SK-N-SH (cell line): ENCODE measurements at regions not wholly inside any gene's neighbourhood (a gene's known extent, or its start where the extent isn't known, plus 50 kb on each side); places are given as distances from the start of the nearest gene placed in this dataset.
A peak's percentile ranks its signal among the peaks of the same experiment; 100 is the strongest.

Experiments used
- CTCF ChIA-PET: fragments of 300-600, 350-600 bp; formaldehyde crosslinking; extraction: SDS; loops from one replicate; lab custom pipeline; 2021; lab: Yijun Ruan, JAX
- POLR2A ChIA-PET: fragments of 350-600 bp; sonication (Branson Sonifier 250); formaldehyde crosslinking; extraction: SDS; loops from one replicate; lab custom pipeline; 2020; ENCODE audit warnings: antibody characterized with exemption, inconsistent platforms; lab: Yijun Ruan, JAX
- DNase-seq: peaks from one replicate; pipeline ENCODE4 v3.0.0; 2012
- H2AFZ ChIP-seq: fragments of 200-600 bp; sonication (generic); 2 replicates; pipeline ENCODE4 v1.8.1; 2016; ENCODE audit warnings: antibody characterized with exemption, mild to moderate bottlenecking, low read depth
- H3F3A ChIP-seq: fragments of 200-600 bp; sonication (generic); replicated peaks from 2 replicates; pipeline ENCODE3; 2016; ENCODE audit warnings: antibody characterized with exemption, mild to moderate bottlenecking; ENCODE audit not compliant: insufficient read depth
- H3K27ac ChIP-seq, 2 experiments: fragments of 200-500 bp in 1 of 2; fragments of 200-600 bp in 1 of 2; sonication (Bioruptor generic) in 1 of 2; sonication (generic), shearing (Covaris generic) in 1 of 2; 2 replicates each; pipeline versions ENCODE4 v1.5.1 to v1.6.1; 2014 to 2016; ENCODE audit warnings: low read depth in 2 of 2, inconsistent platforms in 1 of 2, low read length in 1 of 2, mild to moderate bottlenecking in 1 of 2, mixed read lengths in 1 of 2
- H3K27me3 ChIP-seq: fragments of 200-600 bp; sonication (generic), shearing (Covaris generic); 2 replicates; pipeline ENCODE4 v1.6.1; 2016; ENCODE audit warnings: mixed run types; ENCODE audit not compliant: insufficient read depth
- H3K36me3 ChIP-seq, 2 experiments: fragments of 200-500 bp in 1 of 2; fragments of 200-600 bp in 1 of 2; sonication (Bioruptor generic) in 1 of 2; sonication (generic) in 1 of 2; replicated peaks in 1 of 2; 2 replicates each; pipeline versions ENCODE3 to v1.5.1; 2014 to 2016; ENCODE audit warnings: low read length in 1 of 2, mild to moderate bottlenecking in 1 of 2; ENCODE audit not compliant: insufficient read depth in 2 of 2, control insufficient read depth in 1 of 2
- H3K4me1 ChIP-seq, 2 experiments: fragments of 200-500 bp in 1 of 2; fragments of 200-600 bp in 1 of 2; sonication (Bioruptor generic) in 1 of 2; sonication (generic), shearing (Covaris generic) in 1 of 2; 2 replicates each; pipeline versions ENCODE4 v1.5.1 to v1.6.1; 2014 to 2016; ENCODE audit warnings: low read depth in 1 of 2, low read length in 1 of 2, mixed run types in 1 of 2; ENCODE audit not compliant: insufficient read depth in 2 of 2, control insufficient read depth in 1 of 2
- H3K4me2 ChIP-seq: fragments of 200-600 bp; sonication (generic), shearing (Covaris generic); 2 replicates; pipeline ENCODE4 v1.6.1; 2017; ENCODE audit warnings: mixed run types
- H3K4me3 ChIP-seq, 2 experiments: fragments of 200-500 bp in 1 of 2; fragments of 200-600 bp in 1 of 2; sonication (Bioruptor generic) in 1 of 2; sonication (generic), shearing (Covaris generic) in 1 of 2; 2 replicates each; pipeline versions ENCODE4 v1.5.1 to v1.8.1; 2014 to 2016; ENCODE audit warnings: low read depth in 2 of 2, inconsistent platforms in 1 of 2, low read length in 1 of 2, mild to moderate bottlenecking in 1 of 2, mixed read lengths in 1 of 2, moderate library complexity in 1 of 2
- H3K79me2 ChIP-seq: fragments of 200-600 bp; sonication (generic); 2 replicates; pipeline ENCODE4 v1.8.1; 2017; ENCODE audit warnings: mild to moderate bottlenecking; ENCODE audit not compliant: insufficient read depth
- H3K9ac ChIP-seq: fragments of 200-600 bp; sonication (generic); 2 replicates; pipeline ENCODE4 v1.6.1; 2017; ENCODE audit warnings: mixed run types
- H3K9me2 ChIP-seq: fragments of 200-600 bp; sonication (generic); 2 replicates; pipeline ENCODE4 v1.6.1; 2017; ENCODE audit warnings: mixed run types
- H3K9me3 ChIP-seq: fragments of 200-600 bp; sonication (generic); 2 replicates; pipeline ENCODE4 v1.6.1; 2017; ENCODE audit warnings: mixed run types, mild to moderate bottlenecking, moderate library complexity
- H4K20me1 ChIP-seq: fragments of 200-600 bp; sonication (generic); 2 replicates; pipeline ENCODE4 v1.6.1; 2017; ENCODE audit warnings: mild to moderate bottlenecking, mixed run types; ENCODE audit not compliant: insufficient read depth
- EP300 ChIP-seq, 2 experiments: IDR thresholded peaks; 2 replicates each; pipeline versions ENCODE4 v1.4.0 to v1.6.1; 2012; ENCODE audit warnings: borderline replicate concordance in 1 of 2, low read depth in 1 of 2, low read length in 1 of 2
- FOSL2 ChIP-seq: IDR thresholded peaks from 2 replicates; pipeline ENCODE4 v1.4.0; 2012; ENCODE audit warnings: low read depth, mild to moderate bottlenecking, moderate library complexity, borderline replicate concordance
- FOXJ3 ChIP-seq: sonication (generic); formaldehyde crosslinking; IDR thresholded peaks from 2 replicates; pipeline ENCODE4 v1.5.1; 2020; ENCODE audit warnings: mild to moderate bottlenecking, missing genetic modification reagents
- GABPA ChIP-seq: IDR thresholded peaks from 2 replicates; pipeline ENCODE4 v1.4.0; 2012; ENCODE audit warnings: low read depth, mild to moderate bottlenecking
- GATA2 ChIP-seq: sonication (generic); formaldehyde crosslinking; IDR thresholded peaks from 2 replicates; pipeline ENCODE4 v1.5.0; 2020; ENCODE audit warnings: mild to moderate bottlenecking, missing genetic modification reagents
- MAX ChIP-seq: IDR thresholded peaks from 2 replicates; pipeline ENCODE4 v1.4.0; 2012; ENCODE audit warnings: low read depth
- NFIC ChIP-seq: IDR thresholded peaks from 2 replicates; pipeline ENCODE4 v1.4.0; 2012; ENCODE audit warnings: borderline replicate concordance
- NRF1 ChIP-seq: IDR thresholded peaks from 2 replicates; pipeline ENCODE4 v1.6.1; 2012; ENCODE audit warnings: low read depth, mild to moderate bottlenecking, low read length
- POLR2AphosphoS5 ChIP-seq: IDR thresholded peaks from 2 replicates; pipeline ENCODE4 v1.6.1; 2012; ENCODE audit warnings: low read depth, low read length
- RAD21 ChIP-seq: IDR thresholded peaks from 2 replicates; pipeline ENCODE4 v1.6.1; 2012; ENCODE audit warnings: mild to moderate bottlenecking, low read length
- RCOR1 ChIP-seq: fragments of 150-350 bp; IDR thresholded peaks from 2 replicates; pipeline ENCODE4 v1.6.1; 2017; ENCODE audit warnings: antibody characterized with exemption, low read length
- RXRA ChIP-seq: IDR thresholded peaks from 2 replicates; pipeline ENCODE4 v1.4.0; 2012; ENCODE audit warnings: low read depth, mild to moderate bottlenecking, borderline replicate concordance
- SIN3A ChIP-seq: IDR thresholded peaks from 2 replicates; pipeline ENCODE4 v1.6.1; 2012; ENCODE audit warnings: low read depth, mild to moderate bottlenecking, low read length, moderate library complexity, borderline replicate concordance
- SMC3 ChIP-seq: IDR thresholded peaks from 2 replicates; pipeline ENCODE4 v1.6.1; 2012; ENCODE audit warnings: low read depth, low read length, improper control_type of control experiment
- TAF1 ChIP-seq: IDR thresholded peaks from 2 replicates; pipeline ENCODE4 v1.6.1; 2012; ENCODE audit warnings: low read depth, mild to moderate bottlenecking, low read length, moderate library complexity, borderline replicate concordance
- TCF12 ChIP-seq: IDR thresholded peaks from 2 replicates; pipeline ENCODE4 v1.4.0; 2012
- TEAD4 ChIP-seq: IDR thresholded peaks from 2 replicates; pipeline ENCODE4 v1.4.0; 2012; ENCODE audit warnings: mild to moderate bottlenecking, borderline replicate concordance; ENCODE audit not compliant: insufficient read depth
- WGBS: methylation state at CpG from one replicate; pipeline ENCODE4 v1.1.6; 2017; ENCODE audit warnings: low lambda C conversion rate; 5-methylcytosine and 5-hydroxymethylcytosine counted together
- TF ChIP-seq, protein P1 (sequence below): fragments of 150-350 bp; IDR thresholded peaks from 2 replicates; pipeline ENCODE4 v1.6.1; 2016; ENCODE audit warnings: mild to moderate bottlenecking, low read depth, low read length
- TF ChIP-seq, protein P2 (sequence below): IDR thresholded peaks from 2 replicates; pipeline ENCODE4; 2012

DNA sequence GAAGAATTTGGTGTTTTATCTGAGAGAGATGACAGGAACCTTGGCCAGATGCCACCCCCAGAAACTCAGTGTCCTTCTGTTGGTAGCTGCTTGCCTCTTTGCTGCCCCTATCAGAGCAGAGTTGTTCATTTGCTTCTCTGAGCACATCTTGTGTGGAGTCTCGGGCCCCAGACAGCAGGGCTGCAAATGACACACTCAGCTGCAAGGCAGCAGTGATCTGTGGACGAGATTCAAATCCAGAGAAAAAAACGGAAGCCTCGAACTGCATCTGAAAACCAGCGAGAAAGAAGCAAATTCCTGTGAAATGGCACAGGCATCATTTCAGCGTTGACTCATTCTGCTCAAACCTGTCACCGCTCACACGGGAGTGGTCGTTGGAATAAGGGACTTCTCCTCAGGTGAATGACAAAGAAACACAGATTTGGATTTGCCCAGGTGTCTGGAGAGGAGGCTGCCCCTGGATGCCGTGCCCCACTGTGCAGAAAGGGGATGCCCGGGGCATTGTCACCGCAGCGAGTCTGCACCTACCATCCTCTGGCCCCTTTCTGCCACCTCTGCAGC lies 144.7 kb downstream of the PFKFB3 start:
- Histone ChIP-seq H3K9me3 (no peaks in the 10 kb centered on the region), H3K4me1 (peaks cover 0 to 10% of the 10 kb centered on the region in 2 experiments; a peak in 2 of 4 replicates)
- no peak for TF ChIP-seq SIN3A
- no peak for TF ChIP-seq RXRA
- TF ChIP-seq GATA2 (CRISPR knock-in tag) = no peak
- no peak for TF ChIP-seq RAD21
- TF ChIP-seq EP300 (IDR thresholded peaks at IDR 0.05; ENCODE audit: borderline replicate concordance in 1 of 2, low read depth in 1 of 2, low read length in 1 of 2) = no peak
- TF ChIP-seq TCF12 = no peak
- TF ChIP-seq SMC3 = no peak
- TF ChIP-seq, protein P1, sequence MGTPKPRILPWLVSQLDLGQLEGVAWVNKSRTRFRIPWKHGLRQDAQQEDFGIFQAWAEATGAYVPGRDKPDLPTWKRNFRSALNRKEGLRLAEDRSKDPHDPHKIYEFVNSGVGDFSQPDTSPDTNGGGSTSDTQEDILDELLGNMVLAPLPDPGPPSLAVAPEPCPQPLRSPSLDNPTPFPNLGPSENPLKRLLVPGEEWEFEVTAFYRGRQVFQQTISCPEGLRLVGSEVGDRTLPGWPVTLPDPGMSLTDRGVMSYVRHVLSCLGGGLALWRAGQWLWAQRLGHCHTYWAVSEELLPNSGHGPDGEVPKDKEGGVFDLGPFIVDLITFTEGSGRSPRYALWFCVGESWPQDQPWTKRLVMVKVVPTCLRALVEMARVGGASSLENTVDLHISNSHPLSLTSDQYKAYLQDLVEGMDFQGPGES = no peak
- TF ChIP-seq FOSL2 = no peak
- TF ChIP-seq, protein P2, sequence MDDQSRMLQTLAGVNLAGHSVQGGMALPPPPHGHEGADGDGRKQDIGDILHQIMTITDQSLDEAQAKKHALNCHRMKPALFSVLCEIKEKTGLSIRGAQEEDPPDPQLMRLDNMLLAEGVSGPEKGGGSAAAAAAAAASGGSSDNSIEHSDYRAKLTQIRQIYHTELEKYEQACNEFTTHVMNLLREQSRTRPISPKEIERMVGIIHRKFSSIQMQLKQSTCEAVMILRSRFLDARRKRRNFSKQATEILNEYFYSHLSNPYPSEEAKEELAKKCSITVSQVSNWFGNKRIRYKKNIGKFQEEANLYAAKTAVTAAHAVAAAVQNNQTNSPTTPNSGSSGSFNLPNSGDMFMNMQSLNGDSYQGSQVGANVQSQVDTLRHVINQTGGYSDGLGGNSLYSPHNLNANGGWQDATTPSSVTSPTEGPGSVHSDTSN = no peak
- no peak for TF ChIP-seq GABPA
- no peak for TF ChIP-seq RCOR1
- no peak for TF ChIP-seq NRF1
- TF ChIP-seq POLR2AphosphoS5 = no peak
- TF ChIP-seq FOXJ3 (CRISPR knock-in tag) = no peak
- TF ChIP-seq NFIC = no peak
- no peak for TF ChIP-seq TEAD4
- TF ChIP-seq TAF1 = no peak
- no peak for TF ChIP-seq MAX
- TF ChIP-seq, all 33 proteins: peak for 0
- 77% methylated on average over 13 of the region's 13 CpGs for WGBS
- H2AFZ ChIP-seq = no peak overlapping the region
- no peaks in the 10 kb centered on the region for H3K27me3 ChIP-seq
- no peak overlapping the region for H3K9ac ChIP-seq
- no peak for DNase-seq
- no peaks in the 10 kb centered on the region for H3K9me2 ChIP-seq
- H3K4me3 ChIP-seq = no peak overlapping the region
- CTCF ChIA-PET = no interaction called here
- H3K36me3 ChIP-seq = no peaks in the 10 kb centered on the region
- no peaks in the 10 kb centered on the region for H3F3A ChIP-seq
- POLR2A ChIA-PET = no interaction called here
- H3K27ac ChIP-seq = peak overlapping the region in 1 of 2 experiments; percentile 21; a peak in 1 of 4 replicates
- H3K79me2 ChIP-seq = no peaks in the 10 kb centered on the region
- H4K20me1 ChIP-seq = no peaks in the 10 kb centered on the region
- H3K4me2 ChIP-seq = no peak overlapping the region
